Naive thymus-derived CD4-positive, alpha-beta T cell (primary cell): ENCODE measurements at regions not wholly inside any gene's neighbourhood (a gene's known extent, or its start where the extent isn't known, plus 50 kb on each side); places are given as distances from the start of the nearest gene placed in this dataset.

ENCODE experiments used
- ATAC-seq: fragments of 150-1000 bp; cut with Tn5 transposase; 2 replicates; pipeline ENCODE4 v1.10.0; 2021; ENCODE audit warnings: mild to moderate bottlenecking, moderate library complexity
- CTCF ChIA-PET: fragments of 350-600 bp; sonication (Branson Sonifier 250); formaldehyde crosslinking; loops from one replicate; lab custom pipeline; 2021; ENCODE audit warnings: antibody characterized with exemption; lab: Charles Lee
- POLR2A ChIA-PET: fragments of 350-600 bp; sonication (Branson Sonifier 250); formaldehyde crosslinking; loops from one replicate; lab custom pipeline; 2021; ENCODE audit warnings: antibody characterized with exemption, inconsistent platforms; lab: Charles Lee
- DNase-seq, 9 donors: peaks; one replicate each; pipeline versions ENCODE4 v3.0.0 to v3.0.0-alpha.2; 2020 to 2022; ENCODE audit warnings: mixed read lengths in 1 of 9
- H3K27ac ChIP-seq: one replicate; pipeline ENCODE4 v1.7.0; 2013; ENCODE audit warnings: mild to moderate bottlenecking, low read depth, low read length, moderate library complexity
- H3K27me3 ChIP-seq, 2 donors: one replicate each; pipeline ENCODE4 v1.7.0; 2013; ENCODE audit warnings: low read length in 2 of 2, mild to moderate bottlenecking in 2 of 2, moderate library complexity in 2 of 2; ENCODE audit not compliant: control insufficient read depth in 2 of 2, insufficient read depth in 2 of 2
- H3K36me3 ChIP-seq, 3 experiments: 1 replicate in 2 of 3; 2 replicates in 1 of 3; pipeline ENCODE4 v1.7.0; 2013; ENCODE audit warnings: low read length in 3 of 3, mild to moderate bottlenecking in 3 of 3, moderate library complexity in 1 of 3; ENCODE audit not compliant: insufficient read depth in 3 of 3, control insufficient read depth in 2 of 3
- H3K4me1 ChIP-seq, 2 donors: one replicate each; pipeline ENCODE4 v1.7.0; 2013; ENCODE audit warnings: low read length in 2 of 2, mild to moderate bottlenecking in 2 of 2, moderate library complexity in 1 of 2; ENCODE audit not compliant: control insufficient read depth in 2 of 2, insufficient read depth in 2 of 2
- H3K4me3 ChIP-seq: 2 replicates; pipeline ENCODE4 v1.7.0; 2013; ENCODE audit warnings: mild to moderate bottlenecking, low read length
- H3K9me3 ChIP-seq, 3 experiments: 1 replicate in 2 of 3; 2 replicates in 1 of 3; pipeline ENCODE4 v1.7.0; 2013; ENCODE audit warnings: low read length in 3 of 3; ENCODE audit not compliant: control insufficient read depth in 2 of 3
- H3K27ac Mint-ChIP-seq, 9 donors: one replicate each; pipeline ENCODE4 v1.8.0; 2020 to 2022; ENCODE audit warnings: mixed read lengths in 9 of 9, mild to moderate bottlenecking in 8 of 9, moderate library complexity in 5 of 9, inconsistent platforms in 2 of 9
- H3K27me3 Mint-ChIP-seq, 5 donors: one replicate each; pipeline ENCODE4 v1.8.0; 2021 to 2022; ENCODE audit warnings: mixed read lengths in 5 of 5, mild to moderate bottlenecking in 1 of 5
- H3K36me3 Mint-ChIP-seq, 5 donors: one replicate each; pipeline ENCODE4 v1.8.0; 2020 to 2022; ENCODE audit warnings: mixed read lengths in 5 of 5, mild to moderate bottlenecking in 3 of 5, inconsistent platforms in 1 of 5
- H3K4me1 Mint-ChIP-seq, 7 donors: one replicate each; pipeline ENCODE4 v1.8.0; 2020 to 2022; ENCODE audit warnings: mixed read lengths in 7 of 7, mild to moderate bottlenecking in 3 of 7, inconsistent platforms in 1 of 7
- H3K4me3 Mint-ChIP-seq, 10 donors: one replicate each; pipeline ENCODE4 v1.8.0; 2020 to 2022; ENCODE audit warnings: mild to moderate bottlenecking in 10 of 10, mixed read lengths in 10 of 10, moderate library complexity in 6 of 10, inconsistent platforms in 2 of 10
- H3K9me3 Mint-ChIP-seq, 11 donors: one replicate each; pipeline ENCODE4 v1.8.0; 2020 to 2022; ENCODE audit warnings: mixed read lengths in 11 of 11, mild to moderate bottlenecking in 4 of 11, inconsistent platforms in 1 of 11, moderate library complexity in 1 of 11
- intact Hi-C, 2 donors: fragments of 100-400 bp; cut with micrococcal nuclease; formaldehyde crosslinking; loops; one replicate each; pipeline ENCODE4 v1.15.1; 2023

DNA sequence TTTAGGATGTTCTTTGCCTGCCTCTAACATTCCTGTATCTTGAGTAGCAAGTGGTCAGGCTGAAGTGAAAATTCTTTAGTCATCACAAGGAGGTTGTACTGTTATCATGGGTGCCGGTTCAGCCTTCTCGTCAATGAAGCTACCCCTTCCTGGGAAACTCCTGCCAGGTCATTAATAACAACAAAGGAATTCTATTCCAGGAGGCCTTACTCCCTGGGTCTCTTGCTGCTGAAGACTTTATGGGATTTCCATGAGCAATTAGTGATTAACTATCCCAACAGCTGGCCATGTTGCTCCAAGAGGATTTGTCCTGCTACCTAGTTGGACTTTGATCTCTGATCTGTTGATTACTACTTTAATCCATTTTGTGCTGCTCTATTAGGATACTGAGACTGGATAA is 62.7 kb upstream of the ELOVL5 start:
- Mint-ChIP-seq H3K27ac (no peak overlapping the region), H3K9me3 (no peaks in the 10 kb centered on the region), H3K4me3 (no peak overlapping the region), H3K36me3 (no peaks in the 10 kb centered on the region), H3K4me1 (peaks cover 0 to 6% (median 3%) of the 10 kb centered on the region in 7 donors), H3K27me3 (peaks cover 0 to 5% (median 0%) of the 10 kb centered on the region in 5 donors)
- CTCF ChIA-PET, result interaction anchor here (0.7 to 5.2 kb wide), 16 partner anchors 8 to 1129 kb away, joined by 3 to 97 read pairs (median 4); no protein-coding TSS in a partner anchor
- no peak overlapping the region for H3K27ac ChIP-seq
- no peak overlapping the region for H3K4me3 ChIP-seq
- H3K9me3 ChIP-seq, result no peaks in the 10 kb centered on the region
- no peak for DNase-seq
- H3K27me3 ChIP-seq, result no peaks in the 10 kb centered on the region
- POLR2A ChIA-PET, result interaction anchor here (1.2 to 1.3 kb wide), 2 partner anchors 64 to 109 kb away, joined by 3 read pairs; no protein-coding TSS in a partner anchor
- ATAC-seq, result no peak
- no peaks in the 10 kb centered on the region for H3K36me3 ChIP-seq
- intact Hi-C loops, result loop anchor here (2.0 to 5.0 kb wide), 2 partner anchors 74 to 239 kb away; no protein-coding TSS in a partner anchor
- H3K4me1 ChIP-seq, result peaks cover 0 to 3% of the 10 kb centered on the region in 2 donors

GRCh38 chr6:53410508-53411258 is 61.9 kb upstream of the ELOVL5 start:
- intact Hi-C loops, result loop anchor here (1.0 to 5.0 kb wide), 9 partner anchors 27 to 240 kb away; no protein-coding TSS in a partner anchor

DNA sequence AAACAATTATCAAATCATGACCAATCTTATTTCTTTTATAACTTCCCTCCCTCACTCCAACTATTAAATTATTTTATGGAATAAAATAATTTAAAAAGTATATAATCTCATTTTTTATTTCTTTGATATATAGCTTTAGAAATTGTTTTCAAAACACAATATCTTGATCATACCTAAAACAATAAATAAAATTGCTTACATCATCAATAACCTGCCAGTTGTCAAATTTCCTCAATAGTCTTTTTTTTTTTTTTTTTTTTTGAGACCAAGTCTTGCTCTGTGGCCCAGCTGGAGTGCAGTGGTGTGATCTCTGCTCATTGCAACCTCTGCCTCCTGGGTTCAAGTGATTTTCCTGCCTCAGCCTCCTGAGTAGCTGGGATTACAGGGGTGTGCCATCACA is 60.1 kb upstream of the ELOVL5 start:
- peaks cover 0 to 3% of the 10 kb centered on the region in 2 donors for H3K4me1 ChIP-seq
- no peak overlapping the region for H3K4me3 ChIP-seq
- DNase-seq (no peak), ATAC-seq (no peak)
- H3K27me3 ChIP-seq, result no peaks in the 10 kb centered on the region
- H3K27me3 Mint-ChIP-seq, result peaks cover 0 to 2% (median 0%) of the 10 kb centered on the region in 5 donors
- CTCF ChIA-PET, result interaction anchor here (0.6 to 5.2 kb wide), 6 partner anchors 46 to 235 kb away, joined by 4 to 97 read pairs (median 8); no protein-coding TSS in a partner anchor
- H3K36me3 Mint-ChIP-seq, result no peaks in the 10 kb centered on the region
- no peaks in the 10 kb centered on the region for H3K36me3 ChIP-seq
- POLR2A ChIA-PET, result interaction anchor here (0.6 kb wide), 1 partner anchor 227 kb away, joined by 5 read pairs; no protein-coding TSS in a partner anchor
- H3K9me3 ChIP-seq, result no peaks in the 10 kb centered on the region
- H3K27ac ChIP-seq, result no peak overlapping the region
- no peaks in the 10 kb centered on the region for H3K9me3 Mint-ChIP-seq
- H3K4me3 Mint-ChIP-seq, result no peak overlapping the region
- peaks cover 0 to 6% (median 3%) of the 10 kb centered on the region in 7 donors for H3K4me1 Mint-ChIP-seq
- no peak overlapping the region for H3K27ac Mint-ChIP-seq
- intact Hi-C loops, result no loop called here

More at GRCh38 chr6:53410508-53411258, 61.9 kb upstream of the ELOVL5 start:
- peaks cover 0 to 5% (median 0%) of the 10 kb centered on the region in 5 donors for H3K27me3 Mint-ChIP-seq
- H3K36me3 ChIP-seq, result no peaks in the 10 kb centered on the region
- no peaks in the 10 kb centered on the region for H3K9me3 Mint-ChIP-seq
- H3K27ac Mint-ChIP-seq, result peak overlapping the region in 1 of 9 donors; percentile 22
- DNase-seq (peak; percentile 21 to 72 (median 63)), ATAC-seq (peak; percentile 98)
- CTCF ChIA-PET, result interaction anchor here (0.7 to 5.2 kb wide), 22 partner anchors 9 to 1128 kb away, joined by 3 to 97 read pairs (median 4); no protein-coding TSS in a partner anchor
- POLR2A ChIA-PET, result interaction anchor here (0.6 to 1.3 kb wide), 7 partner anchors 61 to 152 kb away, joined by 3 to 5 read pairs (median 3); no protein-coding TSS in a partner anchor
- H3K27me3 ChIP-seq, result no peaks in the 10 kb centered on the region
- H3K27ac ChIP-seq, result no peak overlapping the region
- no peaks in the 10 kb centered on the region for H3K36me3 Mint-ChIP-seq
- H3K4me1 Mint-ChIP-seq, result peaks cover 0 to 6% (median 3%) of the 10 kb centered on the region in 7 donors
- H3K4me3 Mint-ChIP-seq, result no peak overlapping the region
- no peak overlapping the region for H3K4me3 ChIP-seq
- H3K9me3 ChIP-seq, result no peaks in the 10 kb centered on the region
- H3K4me1 ChIP-seq, result peaks cover 0 to 3% of the 10 kb centered on the region in 2 donors

DNA sequence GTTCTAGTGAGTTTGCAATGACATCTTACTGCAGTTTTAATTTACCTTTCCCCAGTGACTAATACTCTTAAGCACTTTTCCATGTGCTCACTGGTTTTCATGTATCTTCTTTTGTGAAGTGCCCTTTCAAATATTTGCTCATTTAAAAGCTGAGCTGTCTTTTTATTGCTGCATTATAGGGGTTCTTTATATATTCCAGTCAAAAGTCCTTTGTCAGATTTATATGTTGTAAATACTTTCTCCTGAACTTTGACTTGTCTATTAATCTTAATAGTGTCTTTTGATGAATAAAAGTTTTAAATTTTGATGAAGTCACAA is 50.2 kb upstream of the ELOVL5 start:
- no peaks in the 10 kb centered on the region for H3K4me1 Mint-ChIP-seq
- DNase-seq (no peak), ATAC-seq (no peak)
- Histone ChIP-seq H3K27ac (no peak overlapping the region), H3K4me1 (no peaks in the 10 kb centered on the region), H3K4me3 (no peak overlapping the region), H3K9me3 (no peaks in the 10 kb centered on the region), H3K27me3 (no peaks in the 10 kb centered on the region), H3K36me3 (no peaks in the 10 kb centered on the region)
- H3K27me3 Mint-ChIP-seq, result peaks cover 0 to 9% (median 0%) of the 10 kb centered on the region in 5 donors
- POLR2A ChIA-PET, result no interaction called here
- H3K4me3 Mint-ChIP-seq, result no peak overlapping the region
- H3K9me3 Mint-ChIP-seq, result peaks cover 0 to 3% (median 0%) of the 10 kb centered on the region in 11 donors
- intact Hi-C loops, result no loop called here
- H3K27ac Mint-ChIP-seq, result no peak overlapping the region
- no peaks in the 10 kb centered on the region for H3K36me3 Mint-ChIP-seq
- CTCF ChIA-PET, result no interaction called here

- no peak for ATAC-seq
- Mint-ChIP-seq H3K27me3 (peaks cover 0 to 9% (median 0%) of the 10 kb centered on the region in 5 donors), H3K4me3 (no peak overlapping the region), H3K27ac (no peak overlapping the region), H3K36me3 (no peaks in the 10 kb centered on the region), H3K4me1 (no peaks in the 10 kb centered on the region), H3K9me3 (peaks cover 0 to 3% (median 0%) of the 10 kb centered on the region in 11 donors)
- no peaks in the 10 kb centered on the region for H3K36me3 ChIP-seq
- CTCF ChIA-PET, result no interaction called here
- no peaks in the 10 kb centered on the region for H3K9me3 ChIP-seq
- POLR2A ChIA-PET, result no interaction called here
- no peak for DNase-seq
- intact Hi-C loops, result no loop called here
- H3K27me3 ChIP-seq, result no peaks in the 10 kb centered on the region
- no peaks in the 10 kb centered on the region for H3K4me1 ChIP-seq
- H3K4me3 ChIP-seq, result no peak overlapping the region
- no peak overlapping the region for H3K27ac ChIP-seq
Measured at GRCh38 chr6:53398247-53399026, 49.7 kb upstream of the ELOVL5 start.
